T-helper 9 cell (primary cell): ENCODE measurements at regions not wholly inside any gene's neighbourhood (a gene's known extent, or its start where the extent isn't known, plus 50 kb on each side); places are given as distances from the start of the nearest gene placed in this dataset.
"Not testable (repeated sequence)": the region's sequence is repeated elsewhere in the genome, so short reads cannot be mapped to it uniquely, and the experiment has no call there.

Experiments used
- DNase-seq: peaks from one replicate; pipeline ENCODE4 v3.0.0-alpha.2; 2020

DNA sequence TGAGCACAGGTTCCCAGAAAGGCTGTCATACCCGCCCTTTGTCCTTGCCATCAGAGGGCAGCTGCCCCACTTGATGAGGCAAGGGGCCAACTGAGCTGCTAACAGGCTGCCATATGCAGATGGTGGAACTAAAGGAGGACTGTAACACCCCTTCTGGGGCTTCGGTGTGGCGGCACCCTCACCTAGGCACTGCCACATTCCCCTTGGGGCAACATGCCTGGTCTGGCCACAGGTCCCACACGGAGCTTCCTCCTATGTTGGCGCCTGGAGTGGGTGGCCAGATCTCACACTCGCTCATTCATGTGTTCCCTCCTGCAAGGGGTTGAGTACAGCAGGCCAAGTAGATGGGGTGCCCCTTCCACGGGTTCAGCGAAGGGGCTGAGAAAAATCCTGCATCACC, 777.4 kb upstream of the CHD1 start:
- no peak for DNase-seq

DNA sequence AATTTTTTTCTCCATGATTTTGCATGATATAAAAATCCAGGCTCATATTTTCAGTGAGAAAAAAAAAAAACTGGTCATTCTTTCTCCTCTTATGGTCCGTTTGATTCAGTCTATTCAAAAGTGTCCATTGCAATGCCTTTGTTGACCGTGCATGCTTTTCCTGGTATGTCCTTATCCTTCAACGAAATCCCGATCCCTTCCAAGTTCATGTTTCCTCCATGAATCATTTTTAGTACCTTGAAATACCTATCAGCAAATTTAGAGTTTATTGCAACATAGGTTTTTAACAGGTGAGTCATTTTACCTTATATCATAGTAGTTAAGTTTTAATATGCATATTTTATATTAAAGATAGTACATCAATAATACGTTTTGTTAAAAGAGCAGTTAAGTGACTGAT, 773.8 kb upstream of the CHD1 start:
- no peak for DNase-seq

DNA sequence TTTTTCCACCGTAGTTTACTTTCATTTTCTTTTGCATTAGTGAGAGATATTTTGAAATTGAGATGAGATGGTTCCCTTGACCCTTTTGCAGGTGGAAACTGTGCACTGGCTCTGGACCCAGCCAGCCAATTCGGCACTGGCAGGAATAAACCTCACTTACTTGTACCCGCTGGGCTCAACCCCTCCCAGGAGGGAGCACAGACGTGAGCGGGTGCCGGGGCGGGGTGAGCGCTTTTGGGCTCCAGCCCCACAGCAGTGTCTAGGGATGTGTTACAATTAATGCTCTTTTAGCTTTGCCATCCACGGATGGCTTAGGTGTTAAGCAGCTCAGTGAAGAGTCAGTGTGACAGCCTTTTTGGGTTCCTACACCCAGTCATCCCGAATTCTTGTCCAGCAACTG, 766.1 kb upstream of the CHD1 start:
- DNase-seq, result no peak

- no peak for DNase-seq
Observed at GRCh38 chr5:99686538-99686937, 757.7 kb upstream of the CHD1 start.

DNA sequence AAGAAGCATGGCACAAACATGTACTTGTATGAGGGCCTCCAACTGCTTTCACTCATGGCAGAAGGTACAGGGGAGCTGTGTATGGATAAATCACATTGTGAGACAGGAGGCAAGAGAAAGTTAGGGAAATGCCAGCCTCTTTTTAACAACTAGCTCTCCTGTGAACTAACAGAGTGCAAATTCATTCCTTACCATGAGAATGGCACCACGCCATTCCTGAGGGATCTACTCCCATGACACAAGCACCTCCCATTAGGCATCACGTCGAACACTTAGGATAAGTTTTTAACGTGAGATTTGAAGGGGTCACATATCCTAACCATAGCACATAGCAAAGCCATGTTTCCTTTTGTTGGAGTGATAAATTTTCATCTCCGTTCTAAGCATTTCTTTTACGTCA, 747.2 kb upstream of the CHD1 start:
- DNase-seq, result no peak

DNA sequence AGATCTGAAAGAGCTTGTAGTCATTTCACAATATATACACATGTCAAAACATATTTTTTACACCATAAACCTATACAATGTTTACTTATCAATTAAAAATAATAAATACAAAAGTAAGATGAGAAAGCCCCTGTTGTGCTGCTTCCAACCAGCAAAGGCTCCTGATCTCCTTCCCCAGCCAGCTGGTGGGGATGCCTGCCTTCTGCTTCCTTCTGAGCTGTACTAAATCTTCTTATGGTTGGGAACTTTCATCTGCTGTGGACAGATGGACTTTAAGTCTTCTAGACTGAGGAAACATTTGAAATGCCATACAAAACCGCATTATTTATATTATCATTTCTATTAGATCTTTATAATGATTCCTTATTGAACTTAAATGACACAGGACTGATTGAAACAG, 745.3 kb upstream of the CHD1 start:
- DNase-seq, result no peak

- no peak for DNase-seq
Observed at GRCh38 chr5:99664972-99665371, 736.2 kb upstream of the CHD1 start.

GRCh38 chr5:99651298-99651697, 722.5 kb upstream of the CHD1 start:
- no peak for DNase-seq

DNA sequence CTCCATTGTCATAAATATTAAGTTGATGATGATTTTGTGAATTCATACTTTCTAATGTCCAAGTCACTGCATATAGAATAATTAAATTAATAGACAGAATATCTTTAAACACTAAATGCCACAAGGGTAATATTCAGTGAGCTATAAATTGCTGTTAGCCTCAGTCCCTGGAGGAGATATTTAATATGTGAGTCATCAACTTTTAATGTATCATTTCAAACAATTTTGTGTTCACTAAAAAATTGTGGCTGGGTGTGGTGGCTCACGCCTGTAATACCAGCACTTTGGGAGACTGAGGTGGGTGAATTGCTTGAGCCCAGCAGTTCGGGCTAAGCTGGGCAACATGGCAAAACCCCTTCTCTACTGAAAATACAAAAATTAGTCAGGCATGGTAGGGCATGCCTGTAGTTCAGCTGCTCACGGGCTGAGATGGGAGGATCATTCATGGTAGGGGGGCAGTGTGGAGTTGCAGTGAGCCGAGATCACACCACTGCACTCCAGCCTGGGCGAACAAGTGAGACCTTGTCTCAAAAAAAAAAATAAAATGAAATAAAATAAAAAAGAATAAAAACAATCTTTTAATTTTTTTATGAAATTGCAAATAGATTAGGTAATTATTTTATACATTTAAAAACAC, 717.3 kb upstream of the CHD1 start:
- DNase-seq, result no peak

- DNase-seq, result no peak
Observed at GRCh38 chr5:99644822-99645221, 716.0 kb upstream of the CHD1 start.

- no peak for DNase-seq
Observed at GRCh38 chr5:99640646-99641045, 711.8 kb upstream of the CHD1 start.

GRCh38 chr5:99639905-99640304, 711.1 kb upstream of the CHD1 start:
- no peak for DNase-seq

DNA sequence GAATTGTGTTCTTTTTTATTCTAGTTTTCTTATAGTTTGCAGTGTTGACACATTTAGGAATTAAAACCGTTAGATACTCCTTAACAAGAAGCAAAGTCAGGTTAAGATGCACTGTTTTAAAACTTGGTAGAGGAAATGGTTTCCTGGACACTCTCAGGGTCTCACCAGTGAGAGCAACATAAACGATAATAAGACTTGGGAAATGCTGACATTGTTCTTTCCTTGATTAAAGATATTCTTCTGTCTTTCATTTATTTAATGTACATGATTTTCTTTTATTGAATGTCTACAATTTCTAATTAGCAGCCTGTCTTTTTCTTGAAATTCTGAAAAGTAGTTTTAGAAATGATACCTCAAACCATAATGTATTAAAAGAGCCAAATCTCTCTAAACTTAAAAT, 707.9 kb upstream of the CHD1 start:
- DNase-seq, result no peak

DNA sequence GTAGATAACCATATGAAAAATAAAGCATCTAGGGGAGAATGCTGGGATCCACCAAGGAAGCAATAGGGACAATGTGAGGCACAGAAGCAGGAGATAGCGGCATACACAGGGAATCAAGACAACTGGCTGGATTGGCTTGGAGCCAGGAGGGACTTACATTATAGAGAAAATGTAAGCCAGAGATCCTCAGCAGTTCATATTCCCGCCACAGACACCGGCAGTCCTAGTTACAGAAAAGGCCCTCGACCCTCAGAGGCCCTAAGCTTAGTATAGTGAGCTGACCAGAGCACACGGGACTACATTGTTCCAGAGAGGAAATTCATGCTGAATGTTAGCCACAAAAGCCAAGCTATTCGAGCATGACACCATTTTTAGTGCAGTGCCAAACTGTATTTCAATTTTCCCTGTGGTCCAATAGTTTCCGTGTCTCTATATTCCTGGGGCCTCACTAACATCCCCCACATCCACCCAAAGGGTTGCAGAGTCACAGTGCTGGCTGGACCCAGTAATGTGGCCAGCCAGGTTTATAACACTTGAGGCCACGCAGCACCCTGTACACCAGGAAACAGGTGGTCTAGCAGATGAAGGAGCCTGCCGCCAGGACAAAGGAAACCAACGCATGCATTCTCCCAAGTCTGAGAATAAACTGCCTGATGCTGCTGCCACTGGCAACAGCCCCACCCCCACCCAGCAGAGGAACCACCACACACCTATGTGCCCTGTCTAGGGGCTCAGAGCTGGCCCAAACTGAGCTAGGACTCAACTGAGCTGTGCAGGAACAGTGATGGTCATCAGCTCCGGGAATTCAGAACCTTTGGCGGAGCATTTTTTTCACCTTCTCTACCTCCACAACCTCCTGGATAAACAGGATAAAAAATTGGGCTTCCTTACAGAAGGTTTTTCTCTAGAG, 693.2 kb upstream of the CHD1 start:
- no peak for DNase-seq

DNA sequence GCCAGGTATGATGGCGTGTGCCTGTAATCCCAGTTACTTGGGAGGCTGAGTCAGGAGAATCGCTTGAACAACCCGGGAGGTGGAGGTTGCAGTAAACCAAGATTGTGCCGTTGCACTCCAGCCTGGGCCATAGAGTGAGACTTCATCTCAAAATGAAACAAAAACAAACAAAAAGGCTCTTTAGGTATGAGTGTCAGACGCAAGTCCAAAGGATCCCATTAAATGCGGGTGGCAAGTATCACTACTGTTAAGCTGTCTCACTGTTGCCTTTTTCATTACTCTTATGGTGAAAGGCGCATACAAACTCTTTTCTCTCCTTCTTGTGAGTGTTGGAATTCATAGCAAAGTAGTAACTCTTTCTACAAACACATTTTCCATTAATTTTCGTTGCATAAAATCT, 688.5 kb upstream of the CHD1 start:
- DNase-seq, result no peak

DNA sequence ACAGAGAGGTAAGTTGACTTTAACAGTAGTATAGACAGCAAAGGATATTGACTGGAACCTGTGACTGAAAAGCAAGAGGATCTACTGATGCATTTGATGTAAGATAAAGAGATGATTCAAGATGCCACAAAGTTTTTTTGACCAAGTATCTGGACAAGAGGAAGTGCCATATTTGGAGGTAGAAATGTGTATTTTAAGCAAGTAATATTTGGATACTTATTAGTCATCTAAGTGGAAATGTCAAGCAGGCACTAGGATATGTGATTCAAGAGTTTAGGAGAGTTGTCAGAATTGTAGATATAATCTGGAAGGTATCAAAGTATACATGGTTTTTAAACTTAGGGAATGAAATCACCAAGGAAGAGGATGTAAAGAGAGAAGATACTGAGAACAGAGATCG, 686.1 kb upstream of the CHD1 start:
- DNase-seq, result no peak

GRCh38 chr5:99607124-99607523, 678.3 kb upstream of the CHD1 start:
- DNase-seq, result no peak

- DNase-seq, result no peak
Observed at GRCh38 chr5:99605904-99606303, 677.1 kb upstream of the CHD1 start.

- DNase-seq, result no peak
Observed at GRCh38 chr5:99600952-99601351, 672.1 kb upstream of the CHD1 start.

DNA sequence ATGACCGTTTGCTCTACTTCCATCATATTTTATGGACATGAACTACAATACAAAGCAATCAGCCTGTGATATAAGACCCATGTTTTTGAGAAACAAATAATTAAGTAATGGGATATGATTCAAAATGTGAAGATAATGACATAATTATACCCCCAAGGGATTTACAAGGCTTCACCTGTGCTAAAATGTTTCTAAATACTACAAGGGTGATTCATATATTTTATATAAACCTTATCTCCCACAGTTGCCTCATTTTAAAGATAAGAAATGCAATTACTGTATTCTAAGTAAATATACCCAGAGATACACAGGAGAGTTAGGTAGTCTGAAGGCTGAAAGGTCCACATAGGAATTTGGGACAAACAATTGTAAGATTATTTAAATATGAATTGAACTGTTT, 662.0 kb upstream of the CHD1 start:
- DNase-seq, result no peak

- DNase-seq, result no peak
Observed at GRCh38 chr5:99589424-99589823, 660.6 kb upstream of the CHD1 start.

GRCh38 chr5:99587983-99588382, 659.2 kb upstream of the CHD1 start:
- no peak for DNase-seq

- DNase-seq, result no peak
Observed at GRCh38 chr5:99586878-99587277, 658.1 kb upstream of the CHD1 start.

- DNase-seq, result not testable (repeated sequence)
Observed at GRCh38 chr5:99581204-99581603, 652.4 kb upstream of the CHD1 start.
